ENCODE measurements at regions not wholly inside any gene's neighbourhood (a gene's known extent, or its start where the extent isn't known, plus 50 kb on each side); places are given as distances from the start of the nearest gene placed in this dataset.
"Not testable (repeated sequence)": the region's sequence is repeated elsewhere in the genome, so short reads cannot be mapped to it uniquely, and the experiment has no call there.

DNA sequence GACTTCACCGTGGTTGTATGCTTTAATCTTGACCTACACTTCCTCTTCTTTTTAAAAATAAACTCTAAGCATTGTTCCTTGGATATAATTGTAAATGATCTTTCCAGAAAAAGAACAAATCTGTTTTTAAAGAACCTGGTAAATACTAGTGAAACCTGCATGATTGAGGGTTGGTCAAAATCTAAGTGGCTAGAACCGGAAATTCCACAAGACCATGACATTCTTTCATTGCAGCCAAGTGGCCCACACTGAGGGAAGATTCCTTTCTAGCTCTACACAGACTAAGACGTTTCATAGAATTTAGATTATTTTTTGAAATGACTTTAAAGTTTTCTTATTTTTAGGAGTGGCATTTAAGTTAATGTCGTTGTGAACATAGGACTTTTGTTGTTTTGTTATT, 356.7 kb downstream of the NYAP2 start:
- no peaks in the 10 kb centered on the region for H3K36me3 ChIP-seq (ENCODE audit: control insufficient read depth in 2 of 2, insufficient read depth in 1 of 2, low read length in 2 of 2)
- no peaks in the 10 kb centered on the region for H3K4me1 ChIP-seq (ENCODE audit: control insufficient read depth, insufficient read depth, low read length)
- H3K9me3 ChIP-seq (ENCODE audit: control insufficient read depth, insufficient read depth, low read depth, low read length) = no peaks in the 10 kb centered on the region
- POLR2A ChIA-PET = no interaction called here
- CTCF ChIA-PET = interaction anchor here (1.0 kb wide), 1 partner anchor 8 kb away, joined by 3 read pairs; no protein-coding TSS in a partner anchor
- no peak overlapping the region for H3K4me3 ChIP-seq (ENCODE audit: low read depth, low read length)
- no peak overlapping the region for H3K27ac ChIP-seq (ENCODE audit: extremely low read depth, low read depth, low read length)
- TF ChIP-seq IKZF3 (tag by site-specific recombination; IDR thresholded peaks at IDR 0.05) = no peak
- TF ChIP-seq ZNF335 (tag by site-specific recombination; conservative IDR thresholded peaks at IDR 0.05) = no peak
- no peak for TF ChIP-seq ZNF776 (tag by site-specific recombination; IDR thresholded peaks at IDR 0.05; ENCODE audit: borderline replicate concordance)
- no peak for TF ChIP-seq GLIS2 (tag by site-specific recombination; IDR thresholded peaks at IDR 0.05)
- TF ChIP-seq, protein P1, sequence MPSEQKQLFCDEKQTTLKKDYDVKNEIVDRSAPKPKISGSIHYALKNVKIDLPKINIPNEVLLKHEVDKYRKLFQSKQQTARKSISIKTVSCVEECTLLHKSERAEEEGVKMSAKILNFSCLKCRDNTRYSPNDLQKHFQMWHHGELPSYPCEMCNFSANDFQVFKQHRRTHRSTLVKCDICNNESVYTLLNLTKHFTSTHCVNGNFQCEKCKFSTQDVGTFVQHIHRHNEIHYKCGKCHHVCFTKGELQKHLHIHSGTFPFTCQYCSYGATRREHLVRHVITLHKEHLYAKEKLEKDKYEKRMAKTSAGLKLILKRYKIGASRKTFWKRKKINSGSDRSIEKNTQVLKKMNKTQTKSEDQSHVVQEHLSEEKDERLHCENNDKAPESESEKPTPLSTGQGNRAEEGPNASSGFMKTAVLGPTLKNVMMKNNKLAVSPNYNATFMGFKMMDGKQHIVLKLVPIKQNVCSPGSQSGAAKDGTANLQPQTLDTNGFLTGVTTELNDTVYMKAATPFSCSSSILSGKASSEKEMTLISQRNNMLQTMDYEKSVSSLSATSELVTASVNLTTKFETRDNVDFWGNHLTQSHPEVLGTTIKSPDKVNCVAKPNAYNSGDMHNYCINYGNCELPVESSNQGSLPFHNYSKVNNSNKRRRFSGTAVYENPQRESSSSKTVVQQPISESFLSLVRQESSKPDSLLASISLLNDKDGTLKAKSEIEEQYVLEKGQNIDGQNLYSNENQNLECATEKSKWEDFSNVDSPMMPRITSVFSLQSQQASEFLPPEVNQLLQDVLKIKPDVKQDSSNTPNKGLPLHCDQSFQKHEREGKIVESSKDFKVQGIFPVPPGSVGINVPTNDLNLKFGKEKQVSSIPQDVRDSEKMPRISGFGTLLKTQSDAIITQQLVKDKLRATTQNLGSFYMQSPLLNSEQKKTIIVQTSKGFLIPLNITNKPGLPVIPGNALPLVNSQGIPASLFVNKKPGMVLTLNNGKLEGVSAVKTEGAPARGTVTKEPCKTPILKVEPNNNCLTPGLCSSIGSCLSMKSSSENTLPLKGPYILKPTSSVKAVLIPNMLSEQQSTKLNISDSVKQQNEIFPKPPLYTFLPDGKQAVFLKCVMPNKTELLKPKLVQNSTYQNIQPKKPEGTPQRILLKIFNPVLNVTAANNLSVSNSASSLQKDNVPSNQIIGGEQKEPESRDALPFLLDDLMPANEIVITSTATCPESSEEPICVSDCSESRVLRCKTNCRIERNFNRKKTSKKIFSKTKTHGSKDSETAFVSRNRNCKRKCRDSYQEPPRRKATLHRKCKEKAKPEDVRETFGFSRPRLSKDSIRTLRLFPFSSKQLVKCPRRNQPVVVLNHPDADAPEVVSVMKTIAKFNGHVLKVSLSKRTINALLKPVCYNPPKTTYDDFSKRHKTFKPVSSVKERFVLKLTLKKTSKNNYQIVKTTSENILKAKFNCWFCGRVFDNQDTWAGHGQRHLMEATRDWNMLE (tag by site-specific recombination; conservative IDR thresholded peaks at IDR 0.05; ENCODE audit: low read depth) = no peak
- no peak for TF ChIP-seq ZNF624 (tag by site-specific recombination; IDR thresholded peaks at IDR 0.05)
- TF ChIP-seq, protein P2, sequence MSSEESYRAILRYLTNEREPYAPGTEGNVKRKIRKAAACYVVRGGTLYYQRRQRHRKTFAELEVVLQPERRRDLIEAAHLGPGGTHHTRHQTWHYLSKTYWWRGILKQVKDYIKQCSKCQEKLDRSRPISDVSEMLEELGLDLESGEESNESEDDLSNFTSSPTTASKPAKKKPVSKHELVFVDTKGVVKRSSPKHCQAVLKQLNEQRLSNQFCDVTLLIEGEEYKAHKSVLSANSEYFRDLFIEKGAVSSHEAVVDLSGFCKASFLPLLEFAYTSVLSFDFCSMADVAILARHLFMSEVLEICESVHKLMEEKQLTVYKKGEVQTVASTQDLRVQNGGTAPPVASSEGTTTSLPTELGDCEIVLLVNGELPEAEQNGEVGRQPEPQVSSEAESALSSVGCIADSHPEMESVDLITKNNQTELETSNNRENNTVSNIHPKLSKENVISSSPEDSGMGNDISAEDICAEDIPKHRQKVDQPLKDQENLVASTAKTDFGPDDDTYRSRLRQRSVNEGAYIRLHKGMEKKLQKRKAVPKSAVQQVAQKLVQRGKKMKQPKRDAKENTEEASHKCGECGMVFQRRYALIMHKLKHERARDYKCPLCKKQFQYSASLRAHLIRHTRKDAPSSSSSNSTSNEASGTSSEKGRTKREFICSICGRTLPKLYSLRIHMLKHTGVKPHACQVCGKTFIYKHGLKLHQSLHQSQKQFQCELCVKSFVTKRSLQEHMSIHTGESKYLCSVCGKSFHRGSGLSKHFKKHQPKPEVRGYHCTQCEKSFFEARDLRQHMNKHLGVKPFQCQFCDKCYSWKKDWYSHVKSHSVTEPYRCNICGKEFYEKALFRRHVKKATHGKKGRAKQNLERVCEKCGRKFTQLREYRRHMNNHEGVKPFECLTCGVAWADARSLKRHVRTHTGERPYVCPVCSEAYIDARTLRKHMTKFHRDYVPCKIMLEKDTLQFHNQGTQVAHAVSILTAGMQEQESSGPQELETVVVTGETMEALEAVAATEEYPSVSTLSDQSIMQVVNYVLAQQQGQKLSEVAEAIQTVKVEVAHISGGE (tag by site-specific recombination; conservative IDR thresholded peaks at IDR 0.05; ENCODE audit: low read depth) = no peak

DNA sequence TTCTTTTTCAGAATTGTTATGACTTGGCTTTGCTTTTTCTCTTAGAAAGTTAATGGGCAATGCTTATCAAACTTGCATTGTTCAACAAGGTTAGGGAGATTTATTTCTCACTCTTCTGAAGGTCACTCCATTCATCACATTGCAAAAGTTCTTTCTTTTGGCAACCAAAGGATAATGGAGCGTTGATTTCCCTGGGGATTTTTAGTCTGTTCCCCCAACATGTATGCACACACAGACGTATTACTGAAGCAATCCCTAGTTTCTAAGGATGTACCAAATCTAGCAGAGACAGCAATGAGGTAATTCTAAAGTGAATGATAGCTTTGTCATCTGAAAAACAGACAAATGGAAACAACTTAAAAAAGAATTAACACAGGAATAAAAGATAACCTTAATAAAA, 349.1 kb downstream of the NYAP2 start:
- ChIA-PET POLR2A (no interaction called here), CTCF (no interaction called here)
- Histone ChIP-seq H3K4me3 (ENCODE audit: low read depth, low read length) (no peak overlapping the region), H3K36me3 (ENCODE audit: control insufficient read depth in 2 of 2, insufficient read depth in 1 of 2, low read length in 2 of 2) (no peaks in the 10 kb centered on the region), H3K4me1 (ENCODE audit: control insufficient read depth, insufficient read depth, low read length) (no peaks in the 10 kb centered on the region), H3K9me3 (ENCODE audit: control insufficient read depth, insufficient read depth, low read depth, low read length) (no peaks in the 10 kb centered on the region), H3K27ac (ENCODE audit: extremely low read depth, low read depth, low read length) (no peak overlapping the region)
- TF ChIP-seq TCF7L2 (IDR thresholded peaks at IDR 0.05; ENCODE audit: borderline replicate concordance, low read depth, low read length) = no peak
- TF ChIP-seq ZFP41 (tag by site-specific recombination; IDR thresholded peaks at IDR 0.05; ENCODE audit: borderline replicate concordance) = no peak
- TF ChIP-seq, protein P3, sequence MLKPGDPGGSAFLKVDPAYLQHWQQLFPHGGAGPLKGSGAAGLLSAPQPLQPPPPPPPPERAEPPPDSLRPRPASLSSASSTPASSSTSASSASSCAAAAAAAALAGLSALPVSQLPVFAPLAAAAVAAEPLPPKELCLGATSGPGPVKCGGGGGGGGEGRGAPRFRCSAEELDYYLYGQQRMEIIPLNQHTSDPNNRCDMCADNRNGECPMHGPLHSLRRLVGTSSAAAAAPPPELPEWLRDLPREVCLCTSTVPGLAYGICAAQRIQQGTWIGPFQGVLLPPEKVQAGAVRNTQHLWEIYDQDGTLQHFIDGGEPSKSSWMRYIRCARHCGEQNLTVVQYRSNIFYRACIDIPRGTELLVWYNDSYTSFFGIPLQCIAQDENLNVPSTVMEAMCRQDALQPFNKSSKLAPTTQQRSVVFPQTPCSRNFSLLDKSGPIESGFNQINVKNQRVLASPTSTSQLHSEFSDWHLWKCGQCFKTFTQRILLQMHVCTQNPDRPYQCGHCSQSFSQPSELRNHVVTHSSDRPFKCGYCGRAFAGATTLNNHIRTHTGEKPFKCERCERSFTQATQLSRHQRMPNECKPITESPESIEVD (tag by site-specific recombination; IDR thresholded peaks at IDR 0.05) = no peak
- no peak for TF ChIP-seq ZNF549 (tag by site-specific recombination; IDR thresholded peaks at IDR 0.05)
- TF ChIP-seq, protein P4, sequence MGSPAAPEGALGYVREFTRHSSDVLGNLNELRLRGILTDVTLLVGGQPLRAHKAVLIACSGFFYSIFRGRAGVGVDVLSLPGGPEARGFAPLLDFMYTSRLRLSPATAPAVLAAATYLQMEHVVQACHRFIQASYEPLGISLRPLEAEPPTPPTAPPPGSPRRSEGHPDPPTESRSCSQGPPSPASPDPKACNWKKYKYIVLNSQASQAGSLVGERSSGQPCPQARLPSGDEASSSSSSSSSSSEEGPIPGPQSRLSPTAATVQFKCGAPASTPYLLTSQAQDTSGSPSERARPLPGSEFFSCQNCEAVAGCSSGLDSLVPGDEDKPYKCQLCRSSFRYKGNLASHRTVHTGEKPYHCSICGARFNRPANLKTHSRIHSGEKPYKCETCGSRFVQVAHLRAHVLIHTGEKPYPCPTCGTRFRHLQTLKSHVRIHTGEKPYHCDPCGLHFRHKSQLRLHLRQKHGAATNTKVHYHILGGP (tag by site-specific recombination; IDR thresholded peaks at IDR 0.05) = no peak

DNA sequence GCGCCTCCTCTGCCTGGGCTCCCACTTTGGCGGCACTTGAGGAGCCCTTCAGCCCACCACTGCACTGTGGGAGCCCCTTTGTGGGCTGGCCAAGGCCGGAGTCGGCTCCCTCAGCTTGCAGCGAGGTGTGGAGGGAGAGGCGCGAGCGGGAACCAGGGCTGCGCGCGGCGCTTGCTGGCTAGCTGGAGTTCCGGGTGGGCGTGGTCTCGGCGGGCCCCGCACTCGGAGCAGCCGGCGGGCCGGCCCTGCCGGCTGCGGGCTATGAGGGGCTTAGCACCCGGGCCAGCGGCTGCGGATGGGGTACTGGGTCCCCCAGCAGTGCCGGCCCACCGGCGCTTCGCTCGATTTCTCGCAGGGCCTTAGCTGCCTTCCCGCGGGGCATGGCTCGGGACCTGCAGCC, 344.5 kb downstream of the NYAP2 start:
- POLR2A ChIA-PET; H3K36me3 ChIP-seq (ENCODE audit: control insufficient read depth in 2 of 2, insufficient read depth in 1 of 2, low read length in 2 of 2); CTCF ChIA-PET; H3K4me1 ChIP-seq (ENCODE audit: control insufficient read depth, insufficient read depth, low read length); H3K9me3 ChIP-seq (ENCODE audit: control insufficient read depth, insufficient read depth, low read depth, low read length); H3K27ac ChIP-seq (ENCODE audit: extremely low read depth, low read depth, low read length); H3K4me3 ChIP-seq (ENCODE audit: low read depth, low read length): not testable (repeated sequence)
